GM19455 (cell line): ENCODE measurements at regions not wholly inside any gene's neighbourhood (a gene's known extent, or its start where the extent isn't known, plus 50 kb on each side); places are given as distances from the start of the nearest gene placed in this dataset.
"Not testable (repeated sequence)": the region's sequence is repeated elsewhere in the genome, so short reads cannot be mapped to it uniquely, and the experiment has no call there.

ENCODE experiments used
- ATAC-seq: cut with Tn5 transposase; IDR thresholded peaks from one replicate; pipeline ENCODE4 v1.9.1; 2021; ENCODE audit not compliant: unreplicated experiment

- no peak for ATAC-seq
Measured at GRCh38 chrY:7810359-7810758, 898.8 kb upstream of the AMELY start.

- no peak for ATAC-seq
Measured at GRCh38 chrY:7807516-7807870, 895.9 kb upstream of the AMELY start.

- ATAC-seq, result no peak
Measured at GRCh38 chrY:7806592-7807515, 895.3 kb upstream of the AMELY start.

GRCh38 chrY:7805624-7806023 is 894.1 kb upstream of the AMELY start:
- ATAC-seq, result no peak

- no peak for ATAC-seq
Measured at GRCh38 chrY:7803737-7804136, 892.2 kb upstream of the AMELY start.

- ATAC-seq, result no peak
Measured at GRCh38 chrY:7796128-7796527, 884.6 kb upstream of the AMELY start.

- no peak for ATAC-seq
Measured at GRCh38 chrY:7794441-7794840, 882.9 kb upstream of the AMELY start.

- ATAC-seq, result no peak
Measured at GRCh38 chrY:7793989-7794388, 882.4 kb upstream of the AMELY start.

- ATAC-seq, result no peak
Measured at GRCh38 chrY:7792431-7792830, 880.9 kb upstream of the AMELY start.

GRCh38 chrY:7781501-7781900 is 869.9 kb upstream of the AMELY start:
- no peak for ATAC-seq

- ATAC-seq, result not testable (repeated sequence)
Measured at GRCh38 chrY:7775436-7775835, 863.9 kb upstream of the AMELY start.

GRCh38 chrY:7771771-7772170 is 860.2 kb upstream of the AMELY start:
- no peak for ATAC-seq

- ATAC-seq, result no peak
Measured at GRCh38 chrY:7769790-7770375, 858.3 kb upstream of the AMELY start.

GRCh38 chrY:7768901-7769300 is 857.3 kb upstream of the AMELY start:
- no peak for ATAC-seq

- ATAC-seq, result no peak
Measured at GRCh38 chrY:7753711-7754110, 842.2 kb upstream of the AMELY start.

- no peak for ATAC-seq
Measured at GRCh38 chrY:7746781-7747180, 835.2 kb upstream of the AMELY start.

GRCh38 chrY:7745581-7745901 is 834.0 kb upstream of the AMELY start:
- ATAC-seq, result no peak

GRCh38 chrY:7744691-7745580 is 833.4 kb upstream of the AMELY start:
- ATAC-seq, result no peak

- no peak for ATAC-seq
Measured at GRCh38 chrY:7736847-7737365, 825.4 kb upstream of the AMELY start.

- no peak for ATAC-seq
Measured at GRCh38 chrY:7731651-7732050, 820.1 kb upstream of the AMELY start.

GRCh38 chrY:7730664-7731063 is 819.1 kb upstream of the AMELY start:
- no peak for ATAC-seq

- ATAC-seq, result no peak
Measured at GRCh38 chrY:7730071-7730470, 818.5 kb upstream of the AMELY start.
